PFSK-1 (cell line): ENCODE measurements at regions not wholly inside any gene's neighbourhood (a gene's known extent, or its start where the extent isn't known, plus 50 kb on each side); places are given as distances from the start of the nearest gene placed in this dataset.

Experiments used
- FOXP2 ChIP-seq: optimal IDR thresholded peaks from 2 replicates; pipeline ENCODE3; 2011; ENCODE audit warnings: borderline replicate concordance, control low read depth, inconsistent platforms; ENCODE audit not compliant: insufficient read depth; ENCODE audit errors: extremely low read length, extremely low read depth
- POLR2AphosphoS5 ChIP-seq: IDR thresholded peaks from 2 replicates; pipeline ENCODE4 v1.6.1; 2012; ENCODE audit warnings: low read depth, mild to moderate bottlenecking, control low read depth, low read length, moderate library complexity
- SIN3A ChIP-seq: IDR thresholded peaks from 2 replicates; pipeline ENCODE4 v1.6.1; 2012; ENCODE audit warnings: mild to moderate bottlenecking, low read length, moderate library complexity, borderline replicate concordance; ENCODE audit not compliant: insufficient read depth
- TAF1 ChIP-seq: IDR thresholded peaks from 2 replicates; pipeline ENCODE4 v1.6.1; 2012; ENCODE audit warnings: low read length, control low read depth, borderline replicate concordance; ENCODE audit not compliant: insufficient read depth
- TF ChIP-seq, protein P1 (sequence below), 2 experiments: IDR thresholded peaks; 2 replicates each; pipeline versions ENCODE4 v1.6.1 to v1.8.0; 2011 to 2012; ENCODE audit warnings: low read depth in 2 of 2, low read length in 2 of 2, control low read depth in 1 of 2, inconsistent platforms in 1 of 2, mild to moderate bottlenecking in 1 of 2, moderate library complexity in 1 of 2; ENCODE audit not compliant: insufficient read depth in 1 of 2

DNA sequence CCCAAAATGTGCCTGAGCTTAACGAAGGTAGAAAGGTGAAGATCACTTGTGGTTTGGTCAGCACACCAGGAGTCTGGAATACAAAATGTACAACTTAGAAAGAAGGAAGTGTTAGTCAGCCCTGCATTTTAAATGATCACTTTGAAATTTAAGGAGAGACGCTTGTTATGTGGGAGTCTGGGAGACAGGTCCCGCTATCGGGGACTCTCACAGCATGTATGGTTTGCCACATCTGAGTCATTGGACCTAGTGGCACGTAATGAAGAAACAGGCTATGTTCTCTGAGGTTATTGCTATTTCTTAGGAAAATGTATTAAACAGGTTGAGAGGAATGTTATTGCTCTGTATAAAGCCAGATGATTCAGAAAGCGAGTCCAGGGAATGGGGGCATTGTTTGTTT, 2362.5 kb upstream of the WWC1 start:
- TF ChIP-seq POLR2AphosphoS5 (no peak), SIN3A (no peak), FOXP2 (no peak), TAF1 (no peak)
- TF ChIP-seq, protein P1, sequence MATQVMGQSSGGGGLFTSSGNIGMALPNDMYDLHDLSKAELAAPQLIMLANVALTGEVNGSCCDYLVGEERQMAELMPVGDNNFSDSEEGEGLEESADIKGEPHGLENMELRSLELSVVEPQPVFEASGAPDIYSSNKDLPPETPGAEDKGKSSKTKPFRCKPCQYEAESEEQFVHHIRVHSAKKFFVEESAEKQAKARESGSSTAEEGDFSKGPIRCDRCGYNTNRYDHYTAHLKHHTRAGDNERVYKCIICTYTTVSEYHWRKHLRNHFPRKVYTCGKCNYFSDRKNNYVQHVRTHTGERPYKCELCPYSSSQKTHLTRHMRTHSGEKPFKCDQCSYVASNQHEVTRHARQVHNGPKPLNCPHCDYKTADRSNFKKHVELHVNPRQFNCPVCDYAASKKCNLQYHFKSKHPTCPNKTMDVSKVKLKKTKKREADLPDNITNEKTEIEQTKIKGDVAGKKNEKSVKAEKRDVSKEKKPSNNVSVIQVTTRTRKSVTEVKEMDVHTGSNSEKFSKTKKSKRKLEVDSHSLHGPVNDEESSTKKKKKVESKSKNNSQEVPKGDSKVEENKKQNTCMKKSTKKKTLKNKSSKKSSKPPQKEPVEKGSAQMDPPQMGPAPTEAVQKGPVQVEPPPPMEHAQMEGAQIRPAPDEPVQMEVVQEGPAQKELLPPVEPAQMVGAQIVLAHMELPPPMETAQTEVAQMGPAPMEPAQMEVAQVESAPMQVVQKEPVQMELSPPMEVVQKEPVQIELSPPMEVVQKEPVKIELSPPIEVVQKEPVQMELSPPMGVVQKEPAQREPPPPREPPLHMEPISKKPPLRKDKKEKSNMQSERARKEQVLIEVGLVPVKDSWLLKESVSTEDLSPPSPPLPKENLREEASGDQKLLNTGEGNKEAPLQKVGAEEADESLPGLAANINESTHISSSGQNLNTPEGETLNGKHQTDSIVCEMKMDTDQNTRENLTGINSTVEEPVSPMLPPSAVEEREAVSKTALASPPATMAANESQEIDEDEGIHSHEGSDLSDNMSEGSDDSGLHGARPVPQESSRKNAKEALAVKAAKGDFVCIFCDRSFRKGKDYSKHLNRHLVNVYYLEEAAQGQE (IDR thresholded peaks at IDR 0.05; ENCODE audit: insufficient read depth in 1 of 2, low read depth in 2 of 2, low read length in 2 of 2) = no peak

DNA sequence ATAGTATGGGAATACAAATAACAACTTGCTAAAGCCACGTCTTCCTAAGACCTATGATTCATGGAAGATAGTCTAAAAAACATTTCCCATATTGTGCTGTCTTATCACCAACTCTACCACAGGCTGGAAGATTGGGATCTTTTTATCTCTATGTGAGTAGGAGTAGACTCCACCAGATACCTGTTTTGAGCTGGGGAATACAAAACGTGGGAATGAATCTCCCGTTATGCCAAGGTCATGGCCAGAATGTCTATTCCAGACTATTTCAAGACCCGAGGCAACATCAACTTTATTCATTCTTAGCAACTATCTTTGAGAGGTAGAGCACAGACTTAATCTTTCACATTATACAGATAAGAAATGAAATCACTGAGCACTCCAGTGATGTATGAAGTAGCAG, 2350.9 kb upstream of the WWC1 start:
- TF ChIP-seq, protein P1 (IDR thresholded peaks at IDR 0.05; ENCODE audit: insufficient read depth in 1 of 2, low read depth in 2 of 2, low read length in 2 of 2) = no peak
- TF ChIP-seq TAF1 (no peak), FOXP2 (no peak)

DNA sequence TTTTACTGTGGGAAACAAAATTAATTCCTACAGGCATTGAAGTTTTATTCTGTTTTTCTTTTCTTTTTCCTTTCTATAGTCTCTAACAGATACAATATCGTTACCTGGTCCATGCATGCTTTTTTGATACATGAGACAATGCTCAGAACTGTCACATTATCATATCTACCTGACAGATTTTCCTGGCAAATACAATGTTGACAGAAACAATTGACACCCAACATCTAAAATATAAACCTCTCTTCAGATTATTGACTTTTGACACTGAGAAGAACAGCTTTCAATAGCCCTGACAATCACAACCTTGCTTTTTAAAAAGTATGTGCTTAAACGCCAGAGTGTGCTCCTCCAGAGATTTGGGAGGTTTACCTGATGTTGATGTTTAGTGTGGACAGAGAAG, 2334.6 kb upstream of the WWC1 start:
- TF ChIP-seq POLR2AphosphoS5 (no peak), TAF1 (no peak)
- TF ChIP-seq, protein P1 (IDR thresholded peaks at IDR 0.05; ENCODE audit: insufficient read depth in 1 of 2, low read depth in 2 of 2, low read length in 2 of 2) = no peak

DNA sequence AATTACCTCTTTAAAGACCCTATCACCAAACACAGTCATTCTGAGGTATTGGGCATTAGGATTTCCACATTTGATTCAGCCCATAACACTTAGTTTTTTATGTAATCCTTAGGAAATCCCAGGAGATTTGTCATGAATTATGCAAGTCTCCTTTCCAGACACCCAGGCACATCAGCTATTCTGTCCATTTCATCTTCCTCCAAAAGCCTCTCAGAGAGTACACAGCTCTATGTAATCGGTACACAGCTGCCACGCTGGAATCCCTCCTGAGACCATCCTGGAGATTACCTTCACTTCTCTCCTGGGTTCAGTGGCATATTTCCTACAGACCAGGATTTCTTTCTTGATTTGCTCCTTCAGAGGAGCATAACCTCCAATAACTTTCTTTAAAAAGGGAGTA, 2309.8 kb upstream of the WWC1 start:
- TF ChIP-seq SIN3A = no peak
- TF ChIP-seq FOXP2 = no peak
- TF ChIP-seq, protein P1 (IDR thresholded peaks at IDR 0.05; ENCODE audit: insufficient read depth in 1 of 2, low read depth in 2 of 2, low read length in 2 of 2) = no peak
- TF ChIP-seq TAF1 = no peak
- no peak for TF ChIP-seq POLR2AphosphoS5

DNA sequence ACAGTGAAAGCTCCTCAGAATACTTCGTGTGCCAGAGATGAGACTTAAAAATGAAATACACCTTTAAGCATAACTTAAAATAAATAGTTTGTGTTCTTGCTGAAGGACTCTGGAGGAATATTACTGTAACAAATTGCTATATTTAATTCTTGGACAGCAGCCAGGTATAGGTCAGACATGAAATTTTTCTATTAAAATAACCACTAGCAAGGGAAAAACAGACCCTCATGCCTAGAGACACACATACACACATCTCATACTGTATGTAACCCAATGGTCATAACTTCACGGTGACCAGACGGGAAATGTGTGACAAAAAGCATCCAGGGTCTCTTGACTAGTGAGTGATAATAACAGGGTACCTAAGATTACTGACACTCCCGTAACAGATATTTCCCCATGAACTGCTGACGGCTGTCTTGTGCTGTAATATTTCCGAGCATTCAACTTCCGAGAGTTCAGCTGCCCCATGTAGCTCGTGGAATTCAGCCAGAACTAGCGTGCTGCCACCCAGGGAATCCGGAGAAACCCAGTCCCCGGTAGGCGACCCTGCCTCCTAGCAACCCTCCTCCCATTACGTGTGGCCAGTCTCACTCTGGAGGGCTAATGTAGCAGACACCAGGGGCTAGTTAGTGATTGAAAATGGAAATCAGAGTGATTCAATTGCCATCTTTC, 2295.1 kb upstream of the WWC1 start:
- no peak for TF ChIP-seq FOXP2
- no peak for TF ChIP-seq SIN3A
- TF ChIP-seq POLR2AphosphoS5 = no peak
- TF ChIP-seq, protein P1 (IDR thresholded peaks at IDR 0.05; ENCODE audit: insufficient read depth in 1 of 2, low read depth in 2 of 2, low read length in 2 of 2) = no peak
- TF ChIP-seq TAF1 = no peak
